PC-3 (cell line): ENCODE measurements at regions not wholly inside any gene's neighbourhood (a gene's known extent, or its start where the extent isn't known, plus 50 kb on each side); places are given as distances from the start of the nearest gene placed in this dataset.

ENCODE experiments used
- CTCF ChIP-seq: fragments of 300-600 bp; sonication (generic); conservative IDR thresholded peaks from 2 replicates; pipeline ENCODE4 v1.5.1; 2017; ENCODE audit warnings: antibody characterized with exemption, low read depth, mild to moderate bottlenecking, low read length
- EZH2phosphoT487 ChIP-seq: fragments of 300-600 bp; sonication (generic); IDR thresholded peaks from 2 replicates; pipeline ENCODE4 v1.6.1; 2018; ENCODE audit warnings: mild to moderate bottlenecking, antibody characterized with exemption, low read length, borderline replicate concordance

- TF ChIP-seq CTCF (no peak), EZH2phosphoT487 (no peak)
These were observed 95.5 kb upstream of the NHSL1 start for GRCh38 chr6:138594758-138595140.
